ENCODE measurements at regions not wholly inside any gene's neighbourhood (a gene's known extent, or its start where the extent isn't known, plus 50 kb on each side); places are given as distances from the start of the nearest gene placed in this dataset.
A peak's percentile ranks its signal among the peaks of the same experiment; 100 is the strongest.

- DNase-seq = no peak
These were observed 194.0 kb upstream of the CADM1 start for GRCh38 chr11:115698243-115698642.

GRCh38 chr11:115696563-115696962 lies 192.3 kb upstream of the CADM1 start:
- no peak for DNase-seq

DNA sequence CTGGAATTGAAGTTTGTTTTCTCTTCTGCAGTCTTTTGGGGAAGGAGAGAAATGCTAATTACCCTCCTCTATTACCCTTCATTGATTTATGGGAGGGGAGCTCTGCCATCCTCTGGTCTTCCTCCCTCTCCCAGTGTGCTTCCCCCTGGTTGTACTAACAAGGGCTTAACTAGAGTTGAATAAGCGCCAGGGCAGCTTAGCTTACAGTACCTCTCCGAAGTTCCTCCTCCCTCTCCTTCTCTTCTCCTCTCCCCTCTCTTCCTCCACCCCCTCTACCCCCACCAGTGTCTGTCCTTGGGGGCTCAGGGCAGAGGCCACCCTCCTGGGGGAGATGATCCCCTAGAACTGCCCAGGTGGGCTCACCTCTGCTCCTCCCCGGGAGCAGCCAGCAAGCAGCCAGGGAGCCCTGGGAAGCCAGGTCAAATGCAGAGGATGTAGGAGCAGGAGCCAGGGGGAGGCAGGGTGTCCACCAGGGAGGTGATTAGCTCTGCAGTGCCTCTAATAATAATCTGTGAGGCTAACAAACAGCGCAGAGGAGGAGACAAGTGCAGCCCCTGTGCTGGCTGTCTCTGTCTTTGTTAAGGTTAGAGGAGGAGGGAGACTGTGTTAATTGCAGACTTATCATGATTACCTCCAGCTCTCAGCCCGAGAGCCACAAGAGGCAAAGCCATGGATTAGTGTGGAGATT lies 191.6 kb upstream of the CADM1 start:
- no peak for DNase-seq

- no peak for DNase-seq
These were observed 188.8 kb upstream of the CADM1 start for GRCh38 chr11:115693002-115693401.

DNA sequence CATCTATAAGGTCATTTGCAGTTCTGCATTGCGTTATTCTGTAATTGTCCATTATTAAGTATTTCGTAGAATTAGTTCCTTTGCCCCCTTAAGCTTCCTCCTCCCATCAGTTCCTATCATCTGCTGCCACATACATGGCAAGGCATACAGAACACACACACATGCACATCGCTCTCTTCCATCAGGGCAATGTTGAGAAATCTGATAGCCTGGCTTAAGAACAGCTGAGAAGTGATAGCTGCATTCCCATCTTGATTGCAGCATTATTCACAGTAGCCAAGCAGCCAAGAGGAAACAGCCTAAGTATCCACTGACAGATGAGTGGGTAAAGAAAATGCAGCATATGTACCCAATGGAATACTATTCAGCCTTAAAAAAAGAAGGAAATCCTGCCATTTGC lies 186.8 kb upstream of the CADM1 start:
- no peak for DNase-seq

GRCh38 chr11:115687934-115688333 lies 183.7 kb upstream of the CADM1 start:
- no peak for DNase-seq

DNA sequence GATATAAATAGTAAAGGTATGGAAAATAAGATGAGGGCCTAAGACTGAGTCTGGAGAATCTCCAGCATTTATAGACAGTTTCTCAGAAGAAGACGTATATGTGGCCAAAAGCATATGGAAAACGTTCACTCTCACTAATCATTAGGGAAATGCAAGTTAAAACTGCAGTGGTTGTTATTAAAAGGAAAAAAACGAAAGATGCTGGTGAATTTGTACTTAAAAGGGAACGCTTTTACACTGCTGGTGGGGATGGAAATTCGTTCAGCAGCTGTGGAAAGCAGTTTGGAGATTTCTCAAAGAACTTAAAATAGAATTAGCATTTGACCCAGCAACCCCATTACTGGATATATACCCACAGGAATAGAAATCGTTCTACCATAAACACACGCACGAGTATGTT lies 180.5 kb upstream of the CADM1 start:
- DNase-seq = no peak

DNA sequence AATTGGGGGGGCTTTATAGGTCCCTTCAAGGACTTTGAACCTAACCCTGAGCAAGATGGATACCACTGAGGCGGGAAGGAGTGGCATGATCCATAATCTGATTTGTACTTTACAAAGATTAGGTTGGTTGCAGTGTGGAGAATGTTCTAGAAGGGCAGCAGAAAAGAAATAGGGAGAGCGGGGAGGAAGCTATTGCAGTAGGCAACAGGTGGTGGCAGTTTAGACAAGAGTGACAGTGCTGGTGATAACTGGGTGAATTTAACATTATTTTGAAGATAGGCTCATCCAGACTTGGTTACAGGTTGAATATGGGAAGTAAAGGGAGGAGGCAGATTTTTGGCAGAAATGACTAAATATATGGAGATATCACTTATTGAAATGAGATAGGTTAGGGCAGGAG lies 179.9 kb upstream of the CADM1 start:
- DNase-seq = no peak

DNA sequence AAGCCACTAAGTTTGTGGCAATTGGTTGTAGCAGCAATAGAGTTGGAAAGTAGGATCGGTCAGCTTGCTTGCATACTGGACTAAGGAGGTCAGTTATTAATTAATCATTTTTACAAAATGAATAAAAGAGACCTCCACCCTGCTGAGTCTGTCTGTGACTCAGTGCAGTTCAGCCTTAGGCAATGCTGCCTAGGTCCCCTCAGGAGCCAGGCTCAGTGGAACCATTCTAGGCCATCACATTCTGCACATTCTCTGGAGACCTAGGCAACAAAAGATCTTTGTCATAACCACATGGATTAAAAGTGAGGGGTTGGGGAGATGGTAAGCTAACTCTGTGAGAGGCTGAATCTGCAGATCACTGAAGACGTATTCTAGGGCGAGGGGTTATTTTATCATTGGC lies 178.7 kb upstream of the CADM1 start:
- DNase-seq = no peak

DNA sequence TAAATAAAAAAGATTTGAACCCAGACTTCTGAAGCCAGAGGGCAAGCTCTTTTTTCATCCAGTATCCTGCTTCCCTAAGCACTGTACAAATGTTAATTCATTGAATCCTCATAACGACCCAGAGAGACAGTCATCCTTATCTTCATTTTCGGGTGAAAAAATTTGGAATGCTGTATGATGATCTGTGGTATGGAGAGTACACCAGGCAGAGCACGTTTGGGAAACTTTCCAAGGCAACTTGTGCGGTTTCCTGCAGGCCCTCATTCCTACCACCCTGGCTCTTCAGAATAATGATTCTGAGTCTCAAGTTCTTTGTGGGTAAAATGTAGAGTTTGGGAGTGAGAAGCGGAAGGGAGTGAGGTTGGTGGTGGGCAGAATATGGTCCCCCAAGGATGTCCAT lies 177.9 kb upstream of the CADM1 start:
- DNase-seq = no peak

- DNase-seq = no peak
These were observed 175.7 kb upstream of the CADM1 start for GRCh38 chr11:115679945-115680344.

GRCh38 chr11:115678942-115679341 lies 174.7 kb upstream of the CADM1 start:
- no peak for DNase-seq

- DNase-seq = no peak
These were observed 173.0 kb upstream of the CADM1 start for GRCh38 chr11:115677190-115677589.

- no peak for DNase-seq
These were observed 172.6 kb upstream of the CADM1 start for GRCh38 chr11:115676768-115677167.

GRCh38 chr11:115676206-115676605 lies 172.0 kb upstream of the CADM1 start:
- DNase-seq = no peak

DNA sequence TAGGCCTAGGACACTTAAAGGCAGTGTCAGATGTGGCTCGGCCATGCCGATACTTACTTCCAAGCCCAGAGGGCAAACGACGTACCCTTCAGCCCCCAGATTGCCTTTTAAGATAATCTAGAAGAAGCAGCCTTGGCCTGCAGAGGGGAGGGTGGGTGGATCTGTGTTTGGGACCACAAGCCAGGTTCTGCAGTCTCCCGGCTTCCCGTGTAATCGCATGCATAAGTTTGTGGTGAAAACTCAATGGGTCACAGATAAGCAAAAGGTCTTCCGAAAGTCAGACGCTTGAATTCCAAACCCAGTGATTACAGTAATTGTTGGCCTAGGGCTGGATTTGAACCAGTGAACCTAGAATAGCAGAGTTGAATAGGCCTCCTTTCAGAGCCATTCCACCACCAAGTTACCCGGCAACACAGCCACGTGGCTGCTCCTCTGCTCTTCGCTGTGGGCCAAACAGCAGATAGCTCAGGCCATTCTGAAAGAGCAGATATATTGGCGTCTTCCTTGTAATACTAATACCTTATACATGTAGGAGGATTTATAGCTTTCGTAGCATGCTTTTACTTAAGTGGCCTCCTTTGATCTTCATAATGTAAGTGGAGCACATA lies 170.8 kb upstream of the CADM1 start:
- DNase-seq = no peak

DNA sequence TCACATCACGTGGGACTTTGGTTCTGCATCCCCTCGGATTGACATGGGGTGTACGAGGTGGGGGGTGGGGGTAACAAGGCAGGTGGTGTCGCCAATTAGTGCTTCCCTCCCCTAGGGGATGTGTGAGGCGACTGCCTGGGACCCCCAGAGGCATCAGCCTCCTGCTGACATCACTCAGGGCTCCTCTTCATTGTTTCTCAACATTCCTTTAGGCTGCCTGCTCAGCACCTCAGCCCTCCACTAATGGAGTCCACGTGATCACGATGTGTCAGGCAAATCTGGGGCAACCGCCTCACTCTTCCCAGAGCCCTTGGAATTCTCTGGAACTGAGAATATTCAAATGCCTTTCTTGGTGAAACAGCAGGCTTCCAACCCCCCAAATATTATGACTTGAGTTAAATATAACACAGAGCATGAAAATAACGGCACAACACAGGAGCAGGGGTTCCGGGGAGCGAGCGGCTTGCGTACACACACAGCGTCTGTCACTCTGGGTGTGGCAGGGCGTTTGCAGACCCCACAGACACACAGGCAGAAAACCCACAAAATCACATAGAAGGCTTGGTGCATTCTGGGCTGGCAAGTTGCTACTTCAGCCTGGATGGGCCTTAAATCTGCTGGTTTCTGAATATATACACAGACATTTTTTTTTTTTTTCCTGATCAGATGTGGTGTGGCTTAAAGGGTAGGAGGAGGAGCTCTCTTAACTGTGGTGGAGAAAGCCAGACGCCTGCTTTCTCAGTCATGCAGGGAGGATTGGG lies 170.1 kb upstream of the CADM1 start:
- DNase-seq = no peak

DNA sequence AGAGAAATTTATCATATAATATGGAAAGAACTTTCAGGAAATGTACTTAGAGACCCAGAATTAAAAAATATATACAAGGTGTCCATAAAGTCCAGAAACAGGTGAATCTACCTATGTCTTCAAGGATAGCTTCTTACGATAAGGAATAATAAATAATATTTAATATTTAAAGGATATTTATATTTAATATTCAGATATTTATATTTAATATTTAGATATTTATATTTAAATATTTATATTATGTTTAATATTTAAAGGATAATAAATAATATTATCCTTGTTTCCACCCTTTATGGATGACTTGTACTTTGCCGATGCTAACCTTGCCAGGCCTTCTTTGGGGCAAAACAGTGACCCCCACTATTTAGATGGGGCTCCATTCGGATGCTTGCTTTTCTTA lies 169.5 kb upstream of the CADM1 start:
- no peak for DNase-seq

DNA sequence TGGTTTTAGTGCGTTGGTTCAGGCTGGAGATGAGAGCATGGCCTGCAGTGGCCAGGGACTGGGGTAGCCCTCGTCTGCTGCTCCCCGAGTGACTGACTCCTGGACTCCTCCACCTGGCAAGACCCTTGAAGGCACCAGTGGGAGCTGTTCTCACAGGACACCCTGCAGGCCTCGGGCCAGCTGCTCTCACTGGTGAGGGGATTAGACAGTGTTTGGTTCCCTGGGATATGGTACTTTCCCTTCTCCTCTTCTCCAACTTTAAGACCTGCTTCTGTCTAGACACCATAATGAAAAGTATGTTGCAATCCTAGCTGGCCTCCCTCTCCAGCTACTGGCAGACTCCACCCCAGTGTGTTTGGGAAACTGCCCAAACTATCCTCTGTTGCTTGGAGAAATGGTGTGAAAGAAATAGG lies 168.8 kb upstream of the CADM1 start:
- DNase-seq = no peak

- no peak for DNase-seq
These were observed 168.2 kb upstream of the CADM1 start for GRCh38 chr11:115672412-115672811.

DNA sequence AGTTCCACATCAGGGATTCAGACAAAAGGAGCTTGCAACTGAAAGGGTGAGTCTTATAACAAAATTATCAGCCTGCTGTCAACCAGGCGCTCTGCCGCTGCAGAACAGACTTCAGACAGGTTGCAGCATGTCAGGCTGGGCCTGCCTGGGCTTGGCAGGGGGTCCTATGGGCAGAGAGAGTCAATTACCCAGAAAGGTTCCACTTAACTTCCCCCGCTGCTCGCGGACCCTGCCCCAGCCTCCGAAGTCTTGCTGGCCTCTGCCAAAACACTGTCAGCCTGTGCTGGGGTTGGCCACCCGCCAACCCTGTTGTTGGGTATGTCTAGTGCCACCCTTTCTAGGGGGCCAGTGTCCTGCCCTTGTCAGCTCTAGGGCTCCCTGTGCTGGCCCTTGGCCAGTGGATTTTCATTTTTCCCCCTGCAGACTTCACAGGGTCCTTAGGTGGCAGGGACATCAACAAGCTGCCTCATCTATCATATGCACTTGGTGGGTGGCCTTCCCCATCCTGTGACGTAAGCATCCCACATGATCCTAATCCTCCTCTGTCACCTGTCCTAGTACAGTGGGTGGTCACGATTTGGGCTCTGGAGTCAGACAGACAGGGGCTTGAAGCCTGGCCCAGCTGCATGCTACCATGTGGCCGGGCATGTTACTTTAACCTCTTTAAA lies 166.5 kb upstream of the CADM1 start:
- peak; percentile 75 for DNase-seq

- DNase-seq = no peak
These were observed 161.7 kb upstream of the CADM1 start for GRCh38 chr11:115665958-115666357.

DNA sequence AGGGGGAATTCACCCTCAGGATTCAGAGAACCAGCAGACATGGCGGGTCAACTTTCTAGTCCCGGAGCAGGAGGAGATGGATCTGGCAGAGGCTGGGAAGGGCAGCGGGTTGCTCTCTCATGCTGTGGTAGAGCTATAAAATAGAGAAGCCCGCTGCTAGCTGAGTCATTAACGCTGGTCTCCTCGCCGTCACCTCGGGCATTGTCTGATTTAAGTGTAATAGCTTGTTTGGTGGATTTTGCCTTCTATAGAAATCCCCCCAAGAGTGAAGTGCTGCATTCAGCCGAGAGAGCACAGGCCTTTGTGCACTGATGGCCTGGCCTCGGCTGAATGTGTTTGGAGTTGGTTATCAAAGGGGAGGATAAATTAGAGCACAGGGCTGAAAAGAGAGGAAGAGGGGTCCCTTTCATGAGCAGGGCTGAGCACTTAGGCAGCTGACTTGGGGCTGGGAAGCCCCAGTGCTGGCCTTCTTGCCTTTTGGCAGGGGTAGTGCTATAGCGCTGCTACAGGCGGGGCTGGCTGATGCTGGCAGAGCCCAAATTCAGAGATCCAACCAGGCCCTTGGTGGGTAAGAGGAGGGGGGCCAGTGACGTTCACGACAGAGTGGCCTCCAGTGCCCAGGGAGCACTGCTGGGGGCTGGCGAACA lies 161.1 kb upstream of the CADM1 start:
- DNase-seq = no peak
